ENCODE measurements at regions not wholly inside any gene's neighbourhood (a gene's known extent, or its start where the extent isn't known, plus 50 kb on each side); places are given as distances from the start of the nearest gene placed in this dataset.

DNA sequence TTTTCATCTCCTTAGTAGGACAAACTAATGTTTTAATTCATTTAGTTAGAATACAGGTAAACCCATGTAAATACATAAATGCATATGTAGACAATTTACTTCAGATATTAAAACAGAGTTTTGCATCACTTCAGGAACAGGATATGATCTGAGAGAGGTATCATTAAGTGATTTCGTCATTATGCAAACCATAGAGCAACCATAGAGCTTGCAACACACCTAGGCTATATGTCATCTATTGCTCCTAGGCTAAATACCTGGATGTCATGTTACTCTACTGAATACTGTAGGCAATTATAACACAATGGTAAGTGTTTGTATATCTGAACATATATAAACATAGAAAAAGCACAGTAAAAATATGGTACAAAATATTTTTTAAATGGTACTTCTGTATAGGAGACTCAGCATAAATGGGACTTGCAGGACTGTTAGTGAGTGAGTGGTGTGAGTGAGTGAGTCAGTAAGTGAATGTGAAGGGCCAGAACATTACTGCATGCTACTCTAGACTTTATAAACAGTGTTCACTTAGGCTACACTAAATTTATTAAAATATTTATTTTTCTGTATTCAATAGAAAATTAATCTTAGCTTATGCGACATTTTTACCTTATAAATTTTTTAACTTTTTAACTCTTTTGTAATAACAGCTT lies 1377.5 kb upstream of the CDH9 start:
- TF ChIP-seq, protein P1, sequence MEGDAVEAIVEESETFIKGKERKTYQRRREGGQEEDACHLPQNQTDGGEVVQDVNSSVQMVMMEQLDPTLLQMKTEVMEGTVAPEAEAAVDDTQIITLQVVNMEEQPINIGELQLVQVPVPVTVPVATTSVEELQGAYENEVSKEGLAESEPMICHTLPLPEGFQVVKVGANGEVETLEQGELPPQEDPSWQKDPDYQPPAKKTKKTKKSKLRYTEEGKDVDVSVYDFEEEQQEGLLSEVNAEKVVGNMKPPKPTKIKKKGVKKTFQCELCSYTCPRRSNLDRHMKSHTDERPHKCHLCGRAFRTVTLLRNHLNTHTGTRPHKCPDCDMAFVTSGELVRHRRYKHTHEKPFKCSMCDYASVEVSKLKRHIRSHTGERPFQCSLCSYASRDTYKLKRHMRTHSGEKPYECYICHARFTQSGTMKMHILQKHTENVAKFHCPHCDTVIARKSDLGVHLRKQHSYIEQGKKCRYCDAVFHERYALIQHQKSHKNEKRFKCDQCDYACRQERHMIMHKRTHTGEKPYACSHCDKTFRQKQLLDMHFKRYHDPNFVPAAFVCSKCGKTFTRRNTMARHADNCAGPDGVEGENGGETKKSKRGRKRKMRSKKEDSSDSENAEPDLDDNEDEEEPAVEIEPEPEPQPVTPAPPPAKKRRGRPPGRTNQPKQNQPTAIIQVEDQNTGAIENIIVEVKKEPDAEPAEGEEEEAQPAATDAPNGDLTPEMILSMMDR (IDR thresholded peaks at IDR 0.05) = no peak
- TF ChIP-seq EZH2 (IDR thresholded peaks at IDR 0.05) = no peak
- TF ChIP-seq EZH2phosphoT487 (IDR thresholded peaks at IDR 0.05) = no peak
